ENCODE measurements at regions not wholly inside any gene's neighbourhood (a gene's known extent, or its start where the extent isn't known, plus 50 kb on each side); places are given as distances from the start of the nearest gene placed in this dataset.

GRCh38 chr13:106958621-106959048, 390.7 kb upstream of the ARGLU1 start:
- TF ChIP-seq CTCF (IDR thresholded peaks at IDR 0.05) (no peak), EP300 (IDR thresholded peaks at IDR 0.05) (no peak), POLR2A (IDR thresholded peaks at IDR 0.05) (no peak), POLR2AphosphoS5 (IDR thresholded peaks at IDR 0.05) (no peak)
